Heart left ventricle (tissue), 16 donors: ENCODE measurements at regions not wholly inside any gene's neighbourhood (a gene's known extent, or its start where the extent isn't known, plus 50 kb on each side); places are given as distances from the start of the nearest gene placed in this dataset.

Experiments used
- ATAC-seq, 4 donors: fragments of 200-7000 bp; cut with Tn5 transposase; one replicate each; pipeline ENCODE4 v1.9.1; 2020 to 2022; ENCODE audit warnings: moderate library complexity in 4 of 4, mild to moderate bottlenecking in 3 of 4, moderate number of reproducible peaks in 1 of 4
- DNase-seq, 5 donors: peaks; one replicate each; pipeline ENCODE4 v3.0.0-alpha.2; 2020
- H3K27ac ChIP-seq, 12 donors: fragments of 200-600 bp; sonication (generic) in 4 of 12; one replicate each; pipeline versions ENCODE4 v1.5.0 to v1.8.0; 2016 to 2022; ENCODE audit warnings: mild to moderate bottlenecking in 2 of 12
- H3K27me3 ChIP-seq, 9 donors: fragments of 200-600 bp; sonication (generic) in 2 of 9; one replicate each; pipeline versions ENCODE4 v1.5.1 to v1.8.0; 2016 to 2022; ENCODE audit warnings: mild to moderate bottlenecking in 3 of 9
- H3K36me3 ChIP-seq, 9 donors: fragments of 200-600 bp; sonication (generic) in 2 of 9; one replicate each; pipeline versions ENCODE4 v1.5.0 to v1.8.0; 2018 to 2022; ENCODE audit warnings: mild to moderate bottlenecking in 2 of 9
- H3K4me1 ChIP-seq, 12 donors: fragments of 200-600 bp; sonication (generic) in 4 of 12; one replicate each; pipeline versions ENCODE4 v1.5.0 to v1.8.0; 2016 to 2022; ENCODE audit warnings: mild to moderate bottlenecking in 3 of 12
- H3K4me3 ChIP-seq, 12 donors: fragments of 200-600 bp; sonication (generic) in 4 of 12; one replicate each; pipeline versions ENCODE4 v1.5.0 to v1.8.0; 2017 to 2022; ENCODE audit warnings: mild to moderate bottlenecking in 9 of 12, moderate library complexity in 4 of 12
- H3K9me3 ChIP-seq, 12 donors: fragments of 200-600 bp; sonication (generic) in 4 of 12; one replicate each; pipeline versions ENCODE4 v1.5.0 to v1.8.0; 2016 to 2022; ENCODE audit warnings: mild to moderate bottlenecking in 1 of 12
- CTCF ChIP-seq, 12 donors: fragments of 200-600 bp; sonication (generic) in 4 of 12; IDR thresholded peaks; one replicate each; pipeline versions ENCODE4 v1.5.0 to v1.8.0; 2018 to 2022; ENCODE audit warnings: antibody characterized with exemption in 12 of 12, mild to moderate bottlenecking in 5 of 12
- POLR2A ChIP-seq, 2 donors: fragments of 450-650 bp; IDR thresholded peaks; one replicate each; pipeline ENCODE4 v1.6.1; 2017; ENCODE audit warnings: antibody characterized with exemption in 2 of 2, mild to moderate bottlenecking in 2 of 2, moderate library complexity in 2 of 2
- WGBS, 4 donors: extraction: QIAGEN DNeasy Blood & Tissue Kit in 2 of 4; methylation state at CpG; one replicate each; pipeline versions ENCODE4 v1.1.5 to v1.1.7; 2013 to 2018; 5-methylcytosine and 5-hydroxymethylcytosine counted together
- intact Hi-C, 10 donors: fragments of 100-400 bp; cut with DNase I; formaldehyde crosslinking; loops; one replicate each; pipeline versions ENCODE4 v1.11.1 to v1.14.2; 2022
- donor health status: ischemic (EF 13 %, LVEDD 7.1; RV severe dilation, severe dysfunction).
- donor health status: healthy with polysubstance abuse.
- donor health status: DM: no; HTN: yes; CAD: no.
- donor health status: DM: no; HTN: no; CAD: no.
- donor health status: ischemic (EF 25% LVEDD 6.9; RV normal size, moderate dysfunction).
- donor health status: ischemic (EF 25% LVEDD 5.7; RV mildly dilated, moderate dysfunction).
- donor health status: healthy.
- donor health status: DM: yes; HTN: yes; CAD: no.
- donor health status: ischemic (EF 35%, LVEDD 5.7; RV mildly dilated, moderate dysfunction).
- donor health status: nonischemic (EF 11% LVEDD 7.7; RV severe dilation, severe dysfunction).
- donor health status: DM: yes; HTN: yes; CAD: no.
- donor health status: PGD.
- donor health status: ischemic (EF 29% LVEDD 5.4; RV normal size, mild dysfunction).
- donor health status: nonischemic (EF 23%, LVEDD 6.1; RV moderate dilation, normal function).

GRCh38 chr1:99500541-99500940 lies 145.4 kb upstream of the PALMD start:
- Histone ChIP-seq H3K36me3 (no peaks in the 10 kb centered on the region), H3K27me3 (no peaks in the 10 kb centered on the region), H3K27ac (no peak overlapping the region), H3K9me3 (no peaks in the 10 kb centered on the region), H3K4me1 (peaks cover 0 to 7% (median 0%) of the 10 kb centered on the region in 12 donors), H3K4me3 (no peak overlapping the region)
- DNase-seq (no peak), ATAC-seq (no peak)
- intact Hi-C loops, result no loop called here
- TF ChIP-seq CTCF (IDR thresholded peaks at IDR 0.05) (no peak), POLR2A (IDR thresholded peaks at IDR 0.05) (no peak)

DNA sequence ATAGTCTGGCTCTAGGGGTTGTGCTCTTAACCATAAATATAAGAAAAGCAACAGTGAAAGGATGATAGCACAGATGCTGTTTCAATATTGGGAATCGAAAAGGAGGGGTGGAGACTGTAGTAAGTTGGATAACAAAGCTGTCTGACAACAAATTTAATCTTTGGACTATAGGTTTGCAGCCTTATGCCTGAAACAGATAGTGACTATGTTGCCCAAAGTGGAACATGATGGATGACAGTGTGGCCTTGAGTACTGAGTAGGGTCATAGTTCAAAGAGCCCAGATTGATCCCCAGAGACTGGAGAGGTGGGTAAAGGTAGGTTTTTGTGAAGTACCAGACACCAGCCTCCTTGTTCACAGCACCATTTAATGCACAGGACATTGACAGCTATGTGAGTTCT lies 144.0 kb upstream of the PALMD start:
- Histone ChIP-seq H3K4me3 (no peak overlapping the region), H3K27me3 (no peaks in the 10 kb centered on the region), H3K4me1 (peaks cover 0 to 7% (median 0%) of the 10 kb centered on the region in 12 donors), H3K9me3 (no peaks in the 10 kb centered on the region), H3K27ac (no peak overlapping the region), H3K36me3 (no peaks in the 10 kb centered on the region)
- intact Hi-C loops, result no loop called here
- no peak for ATAC-seq
- WGBS, 4 donors, result 89 to 97% (median 92%) methylated on average over 1 of the region's 1 CpG
- DNase-seq, result no peak
- TF ChIP-seq POLR2A (IDR thresholded peaks at IDR 0.05) (no peak), CTCF (IDR thresholded peaks at IDR 0.05) (no peak)

DNA sequence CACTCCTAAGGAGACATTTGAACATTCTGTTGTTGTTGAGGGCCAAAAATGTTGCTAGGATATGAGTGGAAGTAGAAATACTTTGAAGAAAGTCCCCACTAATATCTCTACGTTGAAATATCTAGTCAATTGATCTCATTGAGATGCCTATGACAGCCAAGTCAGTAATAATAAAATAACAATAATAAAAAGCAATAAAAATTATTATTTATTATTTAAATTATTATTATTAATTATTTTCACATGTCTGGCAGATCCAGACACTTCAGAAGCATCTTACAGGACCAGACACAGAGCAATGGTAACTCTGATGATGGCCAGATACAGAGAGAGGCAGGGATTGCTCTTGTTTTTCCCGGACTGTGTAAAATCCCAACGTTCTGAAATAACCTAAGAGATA lies 143.5 kb upstream of the PALMD start:
- H3K36me3 ChIP-seq, result no peaks in the 10 kb centered on the region
- intact Hi-C loops, result no loop called here

DNA sequence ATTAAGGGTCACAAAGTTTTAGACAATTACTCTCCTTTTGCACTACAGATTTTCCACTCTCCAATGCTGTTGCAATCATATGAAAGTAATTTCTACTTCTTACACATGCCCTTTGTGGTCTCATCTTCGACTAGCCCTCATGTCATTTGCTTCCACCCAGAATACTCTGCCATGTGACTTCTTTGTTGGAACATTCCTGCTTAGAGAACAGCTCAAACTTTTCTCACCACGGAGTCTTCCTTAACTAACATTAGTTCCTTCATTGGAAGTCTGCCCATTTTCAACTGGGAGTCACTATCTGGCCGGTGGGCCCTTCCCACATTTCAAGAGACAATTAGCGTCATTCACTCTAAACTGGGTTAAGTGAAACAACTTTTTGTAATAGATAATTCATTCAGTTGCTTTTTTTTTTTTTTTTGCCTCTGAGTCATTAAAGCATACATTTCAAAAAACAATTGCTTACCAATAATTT lies 142.6 kb upstream of the PALMD start:
- Histone ChIP-seq H3K27ac (no peak overlapping the region), H3K4me3 (no peak overlapping the region), H3K4me1 (peaks cover 0 to 7% (median 0%) of the 10 kb centered on the region in 12 donors), H3K9me3 (no peaks in the 10 kb centered on the region), H3K27me3 (no peaks in the 10 kb centered on the region), H3K36me3 (no peaks in the 10 kb centered on the region)
- DNase-seq (peak in 2 of 5 donors; percentile 25 to 42), ATAC-seq (peak in 3 of 4 donors; percentile 49 to 69 (median 68))
- WGBS, 4 donors, result 14 to 21% (median 17%) methylated on average over 4 of the region's 4 CpGs
- intact Hi-C loops, result no loop called here
- TF ChIP-seq POLR2A (IDR thresholded peaks at IDR 0.05) (no peak), CTCF (IDR thresholded peaks at IDR 0.05) (no peak)

More for the DNA sequence above, 143.5 kb upstream of the PALMD start:
- no peak overlapping the region for H3K27ac ChIP-seq
- DNase-seq, result no peak
- no peak for TF ChIP-seq POLR2A (IDR thresholded peaks at IDR 0.05)
- TF ChIP-seq CTCF (IDR thresholded peaks at IDR 0.05), result no peak
- H3K9me3 ChIP-seq, result no peaks in the 10 kb centered on the region
- peaks cover 0 to 7% (median 0%) of the 10 kb centered on the region in 12 donors for H3K4me1 ChIP-seq
- no peak for ATAC-seq
- no peaks in the 10 kb centered on the region for H3K27me3 ChIP-seq
- H3K4me3 ChIP-seq, result no peak overlapping the region
- 58 to 88% (median 60%) methylated on average over 3 of the region's 3 CpGs for WGBS, 4 donors
